ENCODE measurements at regions not wholly inside any gene's neighbourhood (a gene's known extent, or its start where the extent isn't known, plus 50 kb on each side); places are given as distances from the start of the nearest gene placed in this dataset.

DNA sequence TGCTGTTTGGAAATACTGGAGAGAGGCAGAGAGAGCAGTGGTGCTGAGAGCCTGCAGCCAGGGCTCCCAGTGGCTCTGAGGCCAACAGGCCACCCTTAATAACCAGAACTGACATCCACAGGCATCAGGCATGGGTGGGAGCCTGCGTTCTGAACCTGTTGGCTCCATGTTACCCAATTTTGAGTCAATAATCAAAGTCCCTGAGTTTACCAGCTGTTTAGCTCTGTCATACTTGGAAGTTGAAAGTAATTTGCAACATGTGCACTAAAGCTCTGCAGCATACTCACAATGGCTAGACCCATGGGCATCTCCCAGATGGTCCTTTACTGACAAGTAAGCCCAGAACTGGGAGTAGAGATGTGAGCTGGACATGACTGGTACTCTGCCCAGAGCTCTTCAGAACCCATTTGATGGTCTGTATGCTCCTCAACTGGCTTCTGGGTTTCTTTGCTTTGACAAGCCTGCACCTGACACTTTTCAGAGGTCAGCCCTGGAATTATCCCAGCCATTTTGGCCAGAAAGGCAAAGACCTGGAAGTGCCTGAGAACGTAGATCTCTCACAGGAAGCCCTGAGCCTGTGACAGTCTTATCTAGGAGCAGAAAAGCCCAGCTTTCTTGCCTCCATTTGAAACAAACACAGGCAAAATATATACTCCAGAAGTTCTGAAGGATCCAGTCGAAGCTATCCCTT is 122.4 kb upstream of the CITED2 start:
- DNase-seq: no peak

- DNase-seq: no peak
Observed at GRCh38 chr6:139494376-139494990, 120.0 kb upstream of the CITED2 start.

GRCh38 chr6:139490482-139490881 is 116.0 kb upstream of the CITED2 start:
- peak in 3 of 5 donors; percentile 1 to 38 (median 29) for DNase-seq

DNA sequence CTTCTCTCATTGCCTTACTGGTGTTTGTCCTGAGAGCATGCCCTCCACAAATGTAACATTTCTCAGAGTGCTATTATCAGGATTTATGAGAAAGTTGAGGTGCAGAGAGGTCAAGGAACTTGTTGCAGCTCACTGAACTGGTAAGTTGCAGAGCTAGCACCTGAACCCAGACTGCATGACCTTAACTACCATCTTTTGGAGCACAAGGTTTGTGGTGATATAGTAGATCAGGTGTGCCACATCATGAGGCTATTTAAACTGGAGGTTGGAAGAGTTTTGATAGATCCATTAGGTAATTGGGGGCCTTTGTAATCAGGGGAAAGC is 112.0 kb upstream of the CITED2 start:
- no peak for DNase-seq

DNA sequence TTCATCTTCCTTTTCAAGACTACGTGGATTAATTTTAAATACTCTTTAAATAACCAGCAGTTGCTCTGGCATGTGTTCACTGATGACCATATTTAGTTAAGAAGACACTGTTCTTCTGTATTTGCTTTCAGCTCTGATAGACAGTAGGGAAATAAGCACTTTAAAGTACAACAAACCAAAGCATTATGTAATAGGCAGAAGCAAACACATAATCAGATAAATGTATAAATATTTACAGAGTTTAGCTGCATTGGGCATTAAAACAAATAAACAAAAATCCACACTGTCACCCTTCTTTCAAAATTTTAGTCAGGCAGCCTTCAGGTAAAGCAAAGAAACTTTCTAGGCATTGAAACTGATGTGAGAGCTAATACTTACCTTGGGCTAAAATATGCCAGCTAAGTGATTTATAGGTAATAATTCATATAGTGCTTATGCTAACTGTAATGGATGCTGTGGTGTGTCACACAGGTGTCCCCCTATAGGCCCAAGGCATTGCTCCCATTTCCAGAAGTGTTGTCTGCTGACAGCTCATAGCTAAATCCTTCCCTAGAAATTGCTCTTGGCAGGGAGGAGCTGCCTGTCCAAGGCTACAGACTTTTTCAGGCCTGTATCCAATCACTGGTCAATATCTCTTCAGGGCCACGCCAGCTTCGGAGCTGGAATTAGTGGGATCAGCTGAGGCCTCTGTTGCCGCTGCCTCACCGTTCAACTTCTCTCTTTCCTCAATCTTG is 111.5 kb upstream of the CITED2 start:
- DNase-seq: no peak

GRCh38 chr6:139485185-139485584 is 110.7 kb upstream of the CITED2 start:
- no peak for DNase-seq

DNA sequence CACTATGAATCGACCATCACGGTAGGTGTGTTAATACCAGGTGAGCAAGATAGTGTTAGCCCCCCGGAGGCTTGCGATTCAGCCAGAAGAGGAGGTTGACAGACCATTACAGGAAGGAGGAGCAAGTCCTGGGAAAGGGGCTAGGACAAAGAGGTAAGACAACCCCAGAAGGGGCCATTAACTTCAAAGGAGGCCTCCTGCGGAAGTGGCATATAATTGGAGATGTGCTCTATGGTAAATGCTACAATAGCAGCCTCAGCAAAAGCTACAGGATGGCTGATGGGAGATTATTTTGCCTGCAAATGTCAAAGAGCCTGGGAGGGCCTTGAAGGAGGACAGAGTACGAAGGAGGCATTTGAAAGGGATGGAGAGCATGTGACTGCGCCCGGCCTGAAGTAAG is 108.6 kb upstream of the CITED2 start:
- no peak for DNase-seq

- no peak for DNase-seq
Observed at GRCh38 chr6:139482287-139482686, 107.8 kb upstream of the CITED2 start.

GRCh38 chr6:139480356-139481165 is 106.1 kb upstream of the CITED2 start:
- DNase-seq: no peak

- no peak for DNase-seq
Observed at GRCh38 chr6:139479433-139480222, 105.2 kb upstream of the CITED2 start.

DNA sequence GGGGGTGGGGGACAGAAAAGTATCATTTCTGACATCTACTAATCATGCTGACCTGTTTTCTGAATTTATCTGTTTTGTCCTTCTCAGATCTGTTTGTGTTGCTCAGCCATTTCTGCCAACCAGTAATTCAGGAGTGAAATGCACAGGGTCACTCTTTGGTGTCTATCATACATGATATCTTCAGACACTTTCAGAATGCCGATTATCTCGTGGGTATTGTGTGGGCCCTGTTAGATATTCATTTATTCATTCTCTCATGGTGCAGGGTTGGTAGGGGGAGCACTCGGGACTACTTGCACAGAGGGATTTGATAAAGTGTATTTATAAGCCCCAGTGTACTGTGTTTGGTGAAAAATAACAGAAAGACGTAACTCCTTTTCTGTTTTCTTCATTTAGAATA is 101.2 kb upstream of the CITED2 start:
- no peak for DNase-seq

GRCh38 chr6:139475241-139475640 is 100.8 kb upstream of the CITED2 start:
- DNase-seq: no peak

DNA sequence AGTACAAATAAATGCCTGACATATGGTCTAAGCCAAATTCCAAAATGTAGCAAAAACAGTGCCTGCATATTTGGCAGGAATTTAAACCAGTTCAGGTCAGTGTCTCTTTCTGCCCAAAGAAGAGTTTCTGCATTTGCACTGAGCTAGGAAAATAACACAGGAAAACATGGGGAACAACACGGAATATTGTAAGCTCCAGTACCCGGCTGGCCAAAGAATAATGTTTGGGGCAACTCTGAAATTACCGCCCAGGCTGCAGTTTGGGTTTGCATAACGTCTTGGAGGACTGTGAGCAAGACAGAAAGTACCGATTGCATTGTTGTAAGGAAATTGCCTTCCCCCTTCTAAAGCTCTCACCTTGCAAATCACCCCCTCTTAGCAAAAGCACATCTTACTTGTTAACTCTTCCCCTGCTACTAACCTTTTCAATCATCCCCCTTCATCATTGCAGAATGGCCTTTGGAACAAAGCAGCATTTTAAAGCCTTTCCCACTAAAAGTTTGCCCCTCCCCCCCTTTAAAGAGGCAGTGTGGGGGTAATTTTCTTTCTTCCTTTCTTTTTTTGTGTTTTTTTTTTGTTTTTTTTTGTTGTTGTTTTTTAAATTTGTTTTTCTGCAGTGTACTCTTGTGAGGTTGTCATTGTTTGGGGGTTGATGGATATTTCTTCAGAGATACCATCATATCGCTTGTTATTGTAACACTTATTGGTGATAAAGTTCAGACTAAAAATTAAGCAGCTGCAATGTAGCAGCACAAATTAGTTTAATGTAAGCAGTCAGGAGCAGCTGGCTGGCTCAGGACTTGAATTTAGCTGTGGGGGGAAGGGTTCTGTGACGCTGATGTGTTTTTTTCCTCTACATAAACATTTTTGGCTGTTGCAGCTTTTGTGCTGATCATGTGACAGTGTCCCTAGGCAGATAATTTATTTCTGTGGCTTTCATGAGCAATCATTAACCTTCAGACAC is 100.0 kb upstream of the CITED2 start:
- peak in 1 of 5 donors; percentile 16 for DNase-seq

- no peak for DNase-seq
Observed at GRCh38 chr6:139473731-139474130, 99.3 kb upstream of the CITED2 start.

- no peak for DNase-seq
Observed at GRCh38 chr6:139473231-139473701, 98.8 kb upstream of the CITED2 start.

- DNase-seq: no peak
Observed at GRCh38 chr6:139472351-139473015, 98.0 kb upstream of the CITED2 start.

- DNase-seq: no peak
Observed at GRCh38 chr6:139470997-139471396, 96.5 kb upstream of the CITED2 start.

GRCh38 chr6:139468178-139468819 is 93.9 kb upstream of the CITED2 start:
- DNase-seq: no peak

DNA sequence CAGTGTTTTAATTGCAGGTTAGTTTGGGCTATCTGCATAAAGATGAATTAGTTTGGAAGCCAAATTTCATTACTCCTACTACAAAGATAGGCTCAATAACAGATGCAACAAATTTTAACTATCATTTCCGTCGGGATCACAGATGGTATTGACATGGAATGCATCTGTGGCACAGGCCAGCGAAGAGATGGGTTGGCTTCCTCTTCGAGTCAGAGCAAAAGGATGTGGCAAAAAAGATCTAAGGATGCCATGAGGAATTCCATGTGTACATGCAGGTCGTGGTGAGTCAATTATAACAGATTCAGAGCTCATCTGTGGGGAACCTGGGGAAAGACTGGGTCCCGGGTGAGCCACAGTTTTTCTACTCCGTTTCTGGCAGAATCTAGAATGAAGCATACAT is 83.0 kb upstream of the CITED2 start:
- no peak for DNase-seq
